Liver (tissue), 8 donors: ENCODE measurements at regions not wholly inside any gene's neighbourhood (a gene's known extent, or its start where the extent isn't known, plus 50 kb on each side); places are given as distances from the start of the nearest gene placed in this dataset.

Experiments
- DNase-seq: peaks from one replicate; pipeline ENCODE4 v3.0.0-alpha.2; 2017; ENCODE audit warnings: low spot score
- H3K27ac ChIP-seq, 2 donors: one replicate each; pipeline ENCODE4 v1.7.0; 2013; ENCODE audit warnings: inconsistent platforms in 2 of 2, low read length in 2 of 2, control low read depth in 1 of 2, low read depth in 1 of 2, mild to moderate bottlenecking in 1 of 2
- H3K27me3 ChIP-seq, 4 donors: one replicate each; pipeline versions ENCODE4 v1.6.1 to v1.7.0; 2013; ENCODE audit warnings: low read length in 3 of 4, inconsistent platforms in 1 of 4, mild to moderate bottlenecking in 1 of 4, moderate library complexity in 1 of 4; ENCODE audit not compliant: control insufficient read depth in 4 of 4, insufficient read depth in 4 of 4
- H3K36me3 ChIP-seq, 4 donors: one replicate each; pipeline versions ENCODE4 v1.6.1 to v1.7.0; 2013; ENCODE audit warnings: low read length in 3 of 4, mild to moderate bottlenecking in 3 of 4, low read depth in 1 of 4, moderate library complexity in 1 of 4; ENCODE audit not compliant: control insufficient read depth in 4 of 4, insufficient read depth in 3 of 4
- H3K4me1 ChIP-seq, 4 donors: one replicate each; pipeline versions ENCODE4 v1.6.1 to v1.7.0; 2013; ENCODE audit warnings: low read length in 3 of 4, mild to moderate bottlenecking in 3 of 4, moderate library complexity in 1 of 4; ENCODE audit not compliant: control insufficient read depth in 4 of 4, insufficient read depth in 4 of 4
- H3K4me3 ChIP-seq, 3 donors: one replicate each; pipeline versions ENCODE4 v1.6.1 to v1.7.0; 2013; ENCODE audit warnings: low read length in 3 of 3, control low read depth in 1 of 3, low read depth in 1 of 3, mild to moderate bottlenecking in 1 of 3
- H3K9ac ChIP-seq, 2 donors: one replicate each; pipeline ENCODE4 v1.7.0; 2013; ENCODE audit warnings: low read length in 2 of 2, mild to moderate bottlenecking in 2 of 2, moderate library complexity in 2 of 2, control low read depth in 1 of 2, low read depth in 1 of 2
- H3K9me3 ChIP-seq, 4 donors: one replicate each; pipeline versions ENCODE4 v1.6.1 to v1.7.0; 2013; ENCODE audit warnings: low read length in 3 of 4; ENCODE audit not compliant: control insufficient read depth in 4 of 4
- ATF3 ChIP-seq: IDR thresholded peaks from 2 replicates; pipeline ENCODE4 v1.6.1; 2016; ENCODE audit warnings: antibody characterized with exemption
- EGR1 ChIP-seq, 2 donors: IDR thresholded peaks; 2 replicates each; pipeline ENCODE4 v1.6.1; 2016 to 2018; ENCODE audit warnings: antibody characterized with exemption in 2 of 2, low read depth in 2 of 2
- FOXA1 ChIP-seq: IDR thresholded peaks from 2 replicates; pipeline ENCODE4 v1.6.1; 2016; ENCODE audit warnings: antibody characterized with exemption
- FOXA2 ChIP-seq: IDR thresholded peaks from 2 replicates; pipeline ENCODE4 v1.6.1; 2016; ENCODE audit warnings: antibody characterized with exemption
- GABPA ChIP-seq, 2 donors: IDR thresholded peaks in 1 of 2; conservative IDR thresholded peaks in 1 of 2; 2 replicates each; pipeline ENCODE4 v1.6.1; 2016; ENCODE audit warnings: antibody characterized with exemption in 2 of 2, mild to moderate bottlenecking in 1 of 2, moderate library complexity in 1 of 2
- HNF4G ChIP-seq: IDR thresholded peaks from 2 replicates; pipeline ENCODE4 v1.6.1; 2016; ENCODE audit warnings: antibody characterized with exemption
- MAX ChIP-seq: IDR thresholded peaks from 2 replicates; pipeline ENCODE4 v1.6.1; 2016; ENCODE audit warnings: antibody characterized with exemption
- NR2F2 ChIP-seq: IDR thresholded peaks from 2 replicates; pipeline ENCODE4 v1.6.1; 2016; ENCODE audit warnings: antibody characterized with exemption
- RAD21 ChIP-seq, 2 donors: IDR thresholded peaks; 2 replicates each; pipeline ENCODE4 v1.6.1; 2016; ENCODE audit warnings: antibody characterized with exemption in 2 of 2, mild to moderate bottlenecking in 2 of 2
- REST ChIP-seq: IDR thresholded peaks from 2 replicates; pipeline ENCODE4 v1.6.1; 2016; ENCODE audit warnings: antibody characterized with exemption, mild to moderate bottlenecking
- RXRA ChIP-seq, 2 donors: IDR thresholded peaks; 2 replicates each; pipeline ENCODE4 v1.6.1; 2017 to 2018; ENCODE audit warnings: antibody characterized with exemption in 2 of 2, mild to moderate bottlenecking in 1 of 2
- TAF1 ChIP-seq: conservative IDR thresholded peaks from 2 replicates; pipeline ENCODE4 v1.6.1; 2016; ENCODE audit warnings: antibody characterized with exemption, mild to moderate bottlenecking
- YY1 ChIP-seq: IDR thresholded peaks from 2 replicates; pipeline ENCODE4 v1.6.1; 2016; ENCODE audit warnings: antibody characterized with exemption, mild to moderate bottlenecking
- ZBTB33 ChIP-seq: IDR thresholded peaks from 2 replicates; pipeline ENCODE4 v1.6.1; 2016; ENCODE audit warnings: antibody characterized with exemption
- WGBS: extraction: QIAGEN DNeasy Blood & Tissue Kit; methylation state at CpG from one replicate; pipeline ENCODE4 v1.1.7; 2013; 5-methylcytosine and 5-hydroxymethylcytosine counted together
- TF ChIP-seq, protein P1 (sequence below): fragments of 150-350 bp; IDR thresholded peaks from 2 replicates; pipeline ENCODE4 v1.5.1; 2017; ENCODE audit warnings: improper control_type of control experiment, low read depth, low read length; ENCODE audit not compliant: missing input control
- donor health status: healthy.
- donor health status: healthy.
- donor health status: healthy.
- donor health status: healthy.
- donor health status: healthy.

GRCh38 chr10:117677890-117678500 lies 135.4 kb downstream of the EMX2 start (continued):
- no peak for TF ChIP-seq REST
- no peak for TF ChIP-seq EGR1 (IDR thresholded peaks at IDR 0.05; ENCODE audit: low read depth in 2 of 2)

GRCh38 chr10:117680601-117681000 lies 138.1 kb downstream of the EMX2 start:
- no peak for DNase-seq
- Histone ChIP-seq H3K27ac (no peak overlapping the region), H3K27me3 (peaks cover 0 to 2% (median 0%) of the 10 kb centered on the region in 4 donors), H3K9ac (no peak overlapping the region), H3K4me1 (no peaks in the 10 kb centered on the region), H3K4me3 (no peak overlapping the region), H3K9me3 (no peaks in the 10 kb centered on the region), H3K36me3 (no peaks in the 10 kb centered on the region)
- TF ChIP-seq RAD21 (IDR thresholded peaks at IDR 0.05) (no peak), REST (no peak), MAX (no peak), RXRA (IDR thresholded peaks at IDR 0.05) (no peak), HNF4G (no peak), ZBTB33 (no peak), ATF3 (no peak), TAF1 (no peak), YY1 (no peak), FOXA1 (no peak), EGR1 (IDR thresholded peaks at IDR 0.05; ENCODE audit: low read depth in 2 of 2) (no peak), NR2F2 (no peak), FOXA2 (no peak), GABPA (IDR thresholded peaks at IDR 0.05 in 1 of 2, conservative IDR thresholded peaks at IDR 0.05 in 1 of 2) (no peak)
- TF ChIP-seq, protein P1, sequence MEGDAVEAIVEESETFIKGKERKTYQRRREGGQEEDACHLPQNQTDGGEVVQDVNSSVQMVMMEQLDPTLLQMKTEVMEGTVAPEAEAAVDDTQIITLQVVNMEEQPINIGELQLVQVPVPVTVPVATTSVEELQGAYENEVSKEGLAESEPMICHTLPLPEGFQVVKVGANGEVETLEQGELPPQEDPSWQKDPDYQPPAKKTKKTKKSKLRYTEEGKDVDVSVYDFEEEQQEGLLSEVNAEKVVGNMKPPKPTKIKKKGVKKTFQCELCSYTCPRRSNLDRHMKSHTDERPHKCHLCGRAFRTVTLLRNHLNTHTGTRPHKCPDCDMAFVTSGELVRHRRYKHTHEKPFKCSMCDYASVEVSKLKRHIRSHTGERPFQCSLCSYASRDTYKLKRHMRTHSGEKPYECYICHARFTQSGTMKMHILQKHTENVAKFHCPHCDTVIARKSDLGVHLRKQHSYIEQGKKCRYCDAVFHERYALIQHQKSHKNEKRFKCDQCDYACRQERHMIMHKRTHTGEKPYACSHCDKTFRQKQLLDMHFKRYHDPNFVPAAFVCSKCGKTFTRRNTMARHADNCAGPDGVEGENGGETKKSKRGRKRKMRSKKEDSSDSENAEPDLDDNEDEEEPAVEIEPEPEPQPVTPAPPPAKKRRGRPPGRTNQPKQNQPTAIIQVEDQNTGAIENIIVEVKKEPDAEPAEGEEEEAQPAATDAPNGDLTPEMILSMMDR = no peak
- WGBS = 87% methylated on average over 2 of the region's 2 CpGs
